PC-3 (cell line): ENCODE measurements at regions not wholly inside any gene's neighbourhood (a gene's known extent, or its start where the extent isn't known, plus 50 kb on each side); places are given as distances from the start of the nearest gene placed in this dataset.

ENCODE experiments used
- EZH2 ChIP-seq: fragments of 300-600 bp; sonication (generic); IDR thresholded peaks from one replicate; pipeline ENCODE4 v1.6.1; 2017; ENCODE audit warnings: antibody characterized with exemption, mild to moderate bottlenecking, low read length; ENCODE audit not compliant: unreplicated experiment
- TF ChIP-seq, protein P1 (sequence below): fragments of 300-600 bp; sonication (generic); conservative IDR thresholded peaks from 2 replicates; pipeline ENCODE4 v1.5.1; 2017; ENCODE audit warnings: antibody characterized with exemption, low read depth, mild to moderate bottlenecking, low read length

DNA sequence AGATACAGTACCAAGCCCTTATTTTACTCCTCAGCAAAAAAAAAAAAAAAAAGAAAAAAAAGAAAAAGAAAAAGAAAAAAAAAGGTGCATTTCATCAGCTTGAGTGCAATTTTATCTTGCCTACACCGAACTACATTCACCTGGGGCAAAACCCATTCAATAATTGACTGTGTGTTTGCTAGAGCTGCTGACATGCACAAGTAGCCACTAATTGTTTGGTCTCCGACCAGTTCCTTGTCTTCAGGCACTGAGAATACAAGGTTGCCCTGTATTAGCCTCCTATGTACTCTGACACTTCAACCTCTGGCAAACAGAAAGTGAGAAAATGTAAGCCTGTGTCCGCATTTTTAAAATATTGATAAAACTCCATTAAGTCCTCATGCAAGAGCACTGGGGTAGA lies 1579.4 kb upstream of the LRRTM3 start:
- TF ChIP-seq, protein P1, sequence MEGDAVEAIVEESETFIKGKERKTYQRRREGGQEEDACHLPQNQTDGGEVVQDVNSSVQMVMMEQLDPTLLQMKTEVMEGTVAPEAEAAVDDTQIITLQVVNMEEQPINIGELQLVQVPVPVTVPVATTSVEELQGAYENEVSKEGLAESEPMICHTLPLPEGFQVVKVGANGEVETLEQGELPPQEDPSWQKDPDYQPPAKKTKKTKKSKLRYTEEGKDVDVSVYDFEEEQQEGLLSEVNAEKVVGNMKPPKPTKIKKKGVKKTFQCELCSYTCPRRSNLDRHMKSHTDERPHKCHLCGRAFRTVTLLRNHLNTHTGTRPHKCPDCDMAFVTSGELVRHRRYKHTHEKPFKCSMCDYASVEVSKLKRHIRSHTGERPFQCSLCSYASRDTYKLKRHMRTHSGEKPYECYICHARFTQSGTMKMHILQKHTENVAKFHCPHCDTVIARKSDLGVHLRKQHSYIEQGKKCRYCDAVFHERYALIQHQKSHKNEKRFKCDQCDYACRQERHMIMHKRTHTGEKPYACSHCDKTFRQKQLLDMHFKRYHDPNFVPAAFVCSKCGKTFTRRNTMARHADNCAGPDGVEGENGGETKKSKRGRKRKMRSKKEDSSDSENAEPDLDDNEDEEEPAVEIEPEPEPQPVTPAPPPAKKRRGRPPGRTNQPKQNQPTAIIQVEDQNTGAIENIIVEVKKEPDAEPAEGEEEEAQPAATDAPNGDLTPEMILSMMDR: no peak
- TF ChIP-seq EZH2: no peak
